SK-N-SH (cell line): ENCODE measurements at regions not wholly inside any gene's neighbourhood (a gene's known extent, or its start where the extent isn't known, plus 50 kb on each side); places are given as distances from the start of the nearest gene placed in this dataset.

Experiments
- CTCF ChIA-PET: fragments of 300-600, 350-600 bp; formaldehyde crosslinking; extraction: SDS; loops from one replicate; lab custom pipeline; 2021; lab: Yijun Ruan, JAX
- POLR2A ChIA-PET: fragments of 350-600 bp; sonication (Branson Sonifier 250); formaldehyde crosslinking; extraction: SDS; loops from one replicate; lab custom pipeline; 2020; ENCODE audit warnings: antibody characterized with exemption, inconsistent platforms; lab: Yijun Ruan, JAX
- DNase-seq: peaks from one replicate; pipeline ENCODE4 v3.0.0; 2012
- H2AFZ ChIP-seq: fragments of 200-600 bp; sonication (generic); 2 replicates; pipeline ENCODE4 v1.8.1; 2016; ENCODE audit warnings: antibody characterized with exemption, mild to moderate bottlenecking, low read depth
- H3F3A ChIP-seq: fragments of 200-600 bp; sonication (generic); replicated peaks from 2 replicates; pipeline ENCODE3; 2016; ENCODE audit warnings: antibody characterized with exemption, mild to moderate bottlenecking; ENCODE audit not compliant: insufficient read depth
- H3K27ac ChIP-seq, 2 experiments: fragments of 200-500 bp in 1 of 2; fragments of 200-600 bp in 1 of 2; sonication (Bioruptor generic) in 1 of 2; sonication (generic), shearing (Covaris generic) in 1 of 2; 2 replicates each; pipeline versions ENCODE4 v1.5.1 to v1.6.1; 2014 to 2016; ENCODE audit warnings: low read depth in 2 of 2, inconsistent platforms in 1 of 2, low read length in 1 of 2, mild to moderate bottlenecking in 1 of 2, mixed read lengths in 1 of 2
- H3K27me3 ChIP-seq: fragments of 200-600 bp; sonication (generic), shearing (Covaris generic); 2 replicates; pipeline ENCODE4 v1.6.1; 2016; ENCODE audit warnings: mixed run types; ENCODE audit not compliant: insufficient read depth
- H3K36me3 ChIP-seq, 2 experiments: fragments of 200-500 bp in 1 of 2; fragments of 200-600 bp in 1 of 2; sonication (Bioruptor generic) in 1 of 2; sonication (generic) in 1 of 2; replicated peaks in 1 of 2; 2 replicates each; pipeline versions ENCODE3 to v1.5.1; 2014 to 2016; ENCODE audit warnings: low read length in 1 of 2, mild to moderate bottlenecking in 1 of 2; ENCODE audit not compliant: insufficient read depth in 2 of 2, control insufficient read depth in 1 of 2
- H3K4me1 ChIP-seq, 2 experiments: fragments of 200-500 bp in 1 of 2; fragments of 200-600 bp in 1 of 2; sonication (Bioruptor generic) in 1 of 2; sonication (generic), shearing (Covaris generic) in 1 of 2; 2 replicates each; pipeline versions ENCODE4 v1.5.1 to v1.6.1; 2014 to 2016; ENCODE audit warnings: low read depth in 1 of 2, low read length in 1 of 2, mixed run types in 1 of 2; ENCODE audit not compliant: insufficient read depth in 2 of 2, control insufficient read depth in 1 of 2
- H3K4me2 ChIP-seq: fragments of 200-600 bp; sonication (generic), shearing (Covaris generic); 2 replicates; pipeline ENCODE4 v1.6.1; 2017; ENCODE audit warnings: mixed run types
- H3K4me3 ChIP-seq, 2 experiments: fragments of 200-500 bp in 1 of 2; fragments of 200-600 bp in 1 of 2; sonication (Bioruptor generic) in 1 of 2; sonication (generic), shearing (Covaris generic) in 1 of 2; 2 replicates each; pipeline versions ENCODE4 v1.5.1 to v1.8.1; 2014 to 2016; ENCODE audit warnings: low read depth in 2 of 2, inconsistent platforms in 1 of 2, low read length in 1 of 2, mild to moderate bottlenecking in 1 of 2, mixed read lengths in 1 of 2, moderate library complexity in 1 of 2
- H3K79me2 ChIP-seq: fragments of 200-600 bp; sonication (generic); 2 replicates; pipeline ENCODE4 v1.8.1; 2017; ENCODE audit warnings: mild to moderate bottlenecking; ENCODE audit not compliant: insufficient read depth
- H3K9ac ChIP-seq: fragments of 200-600 bp; sonication (generic); 2 replicates; pipeline ENCODE4 v1.6.1; 2017; ENCODE audit warnings: mixed run types
- H3K9me2 ChIP-seq: fragments of 200-600 bp; sonication (generic); 2 replicates; pipeline ENCODE4 v1.6.1; 2017; ENCODE audit warnings: mixed run types
- H3K9me3 ChIP-seq: fragments of 200-600 bp; sonication (generic); 2 replicates; pipeline ENCODE4 v1.6.1; 2017; ENCODE audit warnings: mixed run types, mild to moderate bottlenecking, moderate library complexity
- H4K20me1 ChIP-seq: fragments of 200-600 bp; sonication (generic); 2 replicates; pipeline ENCODE4 v1.6.1; 2017; ENCODE audit warnings: mild to moderate bottlenecking, mixed run types; ENCODE audit not compliant: insufficient read depth
- CTCF ChIP-seq: fragments of 200-600 bp; sonication (generic); IDR thresholded peaks from 2 replicates; pipeline ENCODE4 v1.6.1; 2017; ENCODE audit warnings: antibody characterized with exemption, mild to moderate bottlenecking, moderate library complexity
- FOSL2 ChIP-seq: IDR thresholded peaks from 2 replicates; pipeline ENCODE4 v1.4.0; 2012; ENCODE audit warnings: low read depth, mild to moderate bottlenecking, moderate library complexity, borderline replicate concordance
- FOXJ3 ChIP-seq: sonication (generic); formaldehyde crosslinking; IDR thresholded peaks from 2 replicates; pipeline ENCODE4 v1.5.1; 2020; ENCODE audit warnings: mild to moderate bottlenecking, missing genetic modification reagents
- IRF3 ChIP-seq: fragments of 150-350 bp; IDR thresholded peaks from 2 replicates; pipeline ENCODE4 v1.6.1; 2016; ENCODE audit warnings: mild to moderate bottlenecking, low read depth, low read length
- MXI1 ChIP-seq: IDR thresholded peaks from 2 replicates; pipeline ENCODE4 v1.6.1; 2012; ENCODE audit warnings: mild to moderate bottlenecking, low read depth, low read length, improper control_type of control experiment
- PBX3 ChIP-seq: IDR thresholded peaks from 2 replicates; pipeline ENCODE4; 2012
- REST ChIP-seq: IDR thresholded peaks from 2 replicates; pipeline ENCODE4 v1.6.1; 2012; ENCODE audit warnings: mild to moderate bottlenecking, low read depth, low read length, moderate library complexity
- RFX5 ChIP-seq: IDR thresholded peaks from 2 replicates; pipeline ENCODE4 v1.6.1; 2012; ENCODE audit warnings: mild to moderate bottlenecking, improper control_type of control experiment, low read length
- RXRA ChIP-seq: IDR thresholded peaks from 2 replicates; pipeline ENCODE4 v1.4.0; 2012; ENCODE audit warnings: low read depth, mild to moderate bottlenecking, borderline replicate concordance
- SMC3 ChIP-seq: IDR thresholded peaks from 2 replicates; pipeline ENCODE4 v1.6.1; 2012; ENCODE audit warnings: low read depth, low read length, improper control_type of control experiment
- TCF12 ChIP-seq: IDR thresholded peaks from 2 replicates; pipeline ENCODE4 v1.4.0; 2012
- TEAD4 ChIP-seq: IDR thresholded peaks from 2 replicates; pipeline ENCODE4 v1.4.0; 2012; ENCODE audit warnings: mild to moderate bottlenecking, borderline replicate concordance; ENCODE audit not compliant: insufficient read depth
- WGBS: methylation state at CpG from one replicate; pipeline ENCODE4 v1.1.6; 2017; ENCODE audit warnings: low lambda C conversion rate; 5-methylcytosine and 5-hydroxymethylcytosine counted together

GRCh38 chr2:196426122-196426521 is 213.4 kb upstream of the CCDC150 start (continued):
- TF ChIP-seq MXI1, result no peak
- no peak for TF ChIP-seq RXRA
- TF ChIP-seq RFX5, result no peak
- no peak for TF ChIP-seq FOXJ3
- no peak for TF ChIP-seq IRF3

GRCh38 chr2:196427986-196428634 is 211.4 kb upstream of the CCDC150 start:
- Histone ChIP-seq H3K79me2 (no peaks in the 10 kb centered on the region), H3K9me2 (no peaks in the 10 kb centered on the region), H4K20me1 (no peaks in the 10 kb centered on the region), H3K36me3 (peaks cover 0 to 12% of the 10 kb centered on the region in 2 experiments), H3K4me2 (no peak overlapping the region), H2AFZ (no peak overlapping the region), H3K9ac (no peak overlapping the region), H3K9me3 (no peaks in the 10 kb centered on the region), H3K27ac (no peak overlapping the region), H3K4me1 (no peaks in the 10 kb centered on the region; a peak in 1 of 4 replicates), H3K27me3 (no peaks in the 10 kb centered on the region), H3F3A (no peaks in the 10 kb centered on the region), H3K4me3 (no peak overlapping the region)
- WGBS, result 39% methylated on average over 2 of the region's 2 CpGs
- POLR2A ChIA-PET, result no interaction called here
- TF ChIP-seq CTCF, result no peak
- DNase-seq, result no peak
- CTCF ChIA-PET, result interaction anchor here (1.0 kb wide), 1 partner anchor 25 kb away, joined by 3 read pairs; no protein-coding TSS in a partner anchor

- H3K36me3 ChIP-seq, result peaks cover 0 to 7% of the 10 kb centered on the region in 2 experiments
- H3K9ac ChIP-seq, result no peak overlapping the region
- no peak overlapping the region for H3K27ac ChIP-seq
- CTCF ChIA-PET, result interaction anchor here (0.7 to 1.7 kb wide), 5 partner anchors 8 to 26 kb away, joined by 3 to 6 read pairs (median 3); no protein-coding TSS in a partner anchor
- H3K27me3 ChIP-seq, result no peaks in the 10 kb centered on the region
- no peak overlapping the region for H3K4me2 ChIP-seq
- no peaks in the 10 kb centered on the region for H3K9me2 ChIP-seq
- H3K4me1 ChIP-seq, result no peaks in the 10 kb centered on the region; a peak in 1 of 4 replicates
- H3F3A ChIP-seq, result no peaks in the 10 kb centered on the region
- no peak overlapping the region for H2AFZ ChIP-seq
- peak; percentile 62; the same call in 1 of the 2 replicates for TF ChIP-seq TCF12
- no peak for TF ChIP-seq RFX5
- no peak for TF ChIP-seq FOSL2
- no peak for TF ChIP-seq SMC3
- TF ChIP-seq REST, result no peak
- TF ChIP-seq TEAD4, result peak; percentile 23; the same call in 1 of the 2 replicates
- peak; percentile 34; the same call in 1 of the 2 replicates for TF ChIP-seq PBX3
- no peak for DNase-seq
- H3K9me3 ChIP-seq, result no peaks in the 10 kb centered on the region
- POLR2A ChIA-PET, result no interaction called here
- WGBS, result 50% methylated on average over 2 of the region's 2 CpGs
- no peaks in the 10 kb centered on the region for H4K20me1 ChIP-seq
- H3K4me3 ChIP-seq, result no peak overlapping the region
- no peaks in the 10 kb centered on the region for H3K79me2 ChIP-seq
Observed at GRCh38 chr2:196431076-196431475, 208.4 kb upstream of the CCDC150 start.
